Upper lobe of left lung (tissue), 4 donors: ENCODE measurements at regions not wholly inside any gene's neighbourhood (a gene's known extent, or its start where the extent isn't known, plus 50 kb on each side); places are given as distances from the start of the nearest gene placed in this dataset.

Experiments used
- POLR2A ChIP-seq, 4 donors: fragments of 450-650 bp; IDR thresholded peaks; one replicate each; pipeline ENCODE4 v1.5.1; 2016 to 2017; ENCODE audit warnings: antibody characterized with exemption in 4 of 4, mild to moderate bottlenecking in 2 of 4
- POLR2AphosphoS5 ChIP-seq, 2 donors: sonication (generic); formaldehyde crosslinking; IDR thresholded peaks; one replicate each; pipeline ENCODE4 v1.5.1; 2017; ENCODE audit warnings: antibody characterized with exemption in 2 of 2
- TF ChIP-seq, protein P1 (sequence below), 6 experiments: fragments of 450-650 bp in 4 of 6; fragments of 200-600 bp in 2 of 6; sonication (generic) in 2 of 6; IDR thresholded peaks; one replicate each; pipeline ENCODE4 v1.5.1; 2016 to 2019; ENCODE audit warnings: antibody characterized with exemption in 6 of 6

DNA sequence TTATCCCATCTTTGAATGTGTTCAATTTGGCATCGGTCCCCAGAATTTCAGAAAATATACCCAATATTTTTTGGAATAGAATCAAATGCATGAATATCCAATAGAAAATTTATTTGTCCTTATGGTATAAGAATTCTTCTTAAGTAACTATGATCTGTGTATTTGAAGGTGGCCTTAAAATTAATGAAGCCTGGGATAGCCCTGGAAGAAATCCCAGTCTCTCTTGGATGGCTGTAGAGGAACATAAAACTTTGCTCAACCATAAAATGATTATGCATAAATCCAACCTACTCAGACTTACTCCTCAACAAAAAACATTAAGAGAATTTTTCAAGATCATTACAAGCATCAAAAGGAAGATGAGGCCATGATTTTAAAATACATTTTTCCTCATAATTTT lies 269.4 kb upstream of the SMIM31 start:
- TF ChIP-seq, protein P1, sequence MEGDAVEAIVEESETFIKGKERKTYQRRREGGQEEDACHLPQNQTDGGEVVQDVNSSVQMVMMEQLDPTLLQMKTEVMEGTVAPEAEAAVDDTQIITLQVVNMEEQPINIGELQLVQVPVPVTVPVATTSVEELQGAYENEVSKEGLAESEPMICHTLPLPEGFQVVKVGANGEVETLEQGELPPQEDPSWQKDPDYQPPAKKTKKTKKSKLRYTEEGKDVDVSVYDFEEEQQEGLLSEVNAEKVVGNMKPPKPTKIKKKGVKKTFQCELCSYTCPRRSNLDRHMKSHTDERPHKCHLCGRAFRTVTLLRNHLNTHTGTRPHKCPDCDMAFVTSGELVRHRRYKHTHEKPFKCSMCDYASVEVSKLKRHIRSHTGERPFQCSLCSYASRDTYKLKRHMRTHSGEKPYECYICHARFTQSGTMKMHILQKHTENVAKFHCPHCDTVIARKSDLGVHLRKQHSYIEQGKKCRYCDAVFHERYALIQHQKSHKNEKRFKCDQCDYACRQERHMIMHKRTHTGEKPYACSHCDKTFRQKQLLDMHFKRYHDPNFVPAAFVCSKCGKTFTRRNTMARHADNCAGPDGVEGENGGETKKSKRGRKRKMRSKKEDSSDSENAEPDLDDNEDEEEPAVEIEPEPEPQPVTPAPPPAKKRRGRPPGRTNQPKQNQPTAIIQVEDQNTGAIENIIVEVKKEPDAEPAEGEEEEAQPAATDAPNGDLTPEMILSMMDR (IDR thresholded peaks at IDR 0.05): no peak
- TF ChIP-seq POLR2A (IDR thresholded peaks at IDR 0.05) (no peak), POLR2AphosphoS5 (IDR thresholded peaks at IDR 0.05) (no peak)
